Inflammatory macrophage (primary cell): ENCODE measurements at regions not wholly inside any gene's neighbourhood (a gene's known extent, or its start where the extent isn't known, plus 50 kb on each side); places are given as distances from the start of the nearest gene placed in this dataset.

Experiments used
- DNase-seq, 2 donors: peaks; one replicate each; pipeline ENCODE4 v3.0.0-alpha.2; 2020 to 2022

DNA sequence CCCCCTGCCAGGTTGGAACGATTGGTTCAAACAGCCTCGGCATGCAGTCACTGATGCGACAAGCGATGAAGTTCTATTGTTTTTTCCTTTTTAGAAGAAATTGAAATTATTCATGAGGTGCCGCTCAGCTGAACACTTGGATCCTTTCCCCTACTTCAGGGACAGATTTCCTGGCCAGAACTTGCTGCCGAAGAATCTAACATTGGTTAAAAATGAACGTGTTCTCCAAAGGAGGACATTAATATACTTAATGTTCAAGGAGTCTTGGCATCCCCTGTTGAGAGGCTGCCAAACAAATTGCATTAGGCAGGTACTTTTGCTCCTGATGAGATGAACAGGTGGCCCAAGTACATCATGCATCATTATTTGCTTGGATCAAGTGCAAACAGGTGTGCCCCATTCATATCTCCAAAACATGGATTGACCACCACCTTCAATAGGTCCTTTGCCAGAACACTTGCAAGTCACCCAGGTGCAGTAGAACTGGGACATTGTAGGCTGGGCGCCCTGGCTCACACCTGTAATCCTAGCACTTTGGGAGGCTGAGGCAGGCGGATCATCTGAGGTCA is 437.2 kb downstream of the HAPSTR1 start:
- DNase-seq: no peak

DNA sequence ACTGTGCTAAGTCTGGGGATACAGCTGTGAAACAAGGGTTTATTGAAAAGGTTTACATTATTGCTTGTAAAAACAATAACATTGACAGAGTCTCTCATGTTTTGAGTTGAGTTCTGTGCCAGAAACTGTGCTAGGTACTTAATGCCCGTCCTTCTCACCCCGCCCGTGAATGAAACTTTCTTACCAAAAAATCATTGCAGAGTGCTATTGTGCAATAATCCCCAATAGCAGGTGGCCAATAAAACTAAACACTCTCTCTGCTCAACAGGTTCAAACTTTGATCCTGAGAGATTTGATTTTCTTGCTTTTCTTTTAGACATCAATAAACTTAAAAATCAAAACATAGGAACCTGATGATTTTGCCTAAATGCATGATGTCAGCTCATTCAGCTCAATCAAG is 441.6 kb downstream of the HAPSTR1 start:
- DNase-seq: no peak

DNA sequence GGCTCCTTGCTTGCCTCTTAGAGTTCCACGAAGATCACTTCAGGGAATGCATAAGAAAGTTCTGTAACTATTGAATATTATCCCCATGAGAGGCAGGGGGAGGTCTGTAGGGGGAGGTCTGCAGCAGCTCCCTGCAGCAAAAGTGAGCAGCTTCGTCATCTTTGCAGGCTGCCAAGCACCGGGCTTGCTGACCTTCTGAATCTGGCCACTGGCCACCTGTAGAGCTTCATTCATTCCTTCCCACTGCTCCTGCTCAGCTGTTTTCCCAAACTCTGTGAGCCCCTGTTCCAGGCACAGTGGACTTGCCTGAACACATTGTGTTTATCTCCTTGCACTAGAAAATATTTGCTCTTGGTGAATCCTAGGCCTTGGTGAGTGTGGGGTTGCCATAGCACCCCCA is 443.3 kb downstream of the HAPSTR1 start:
- no peak for DNase-seq

DNA sequence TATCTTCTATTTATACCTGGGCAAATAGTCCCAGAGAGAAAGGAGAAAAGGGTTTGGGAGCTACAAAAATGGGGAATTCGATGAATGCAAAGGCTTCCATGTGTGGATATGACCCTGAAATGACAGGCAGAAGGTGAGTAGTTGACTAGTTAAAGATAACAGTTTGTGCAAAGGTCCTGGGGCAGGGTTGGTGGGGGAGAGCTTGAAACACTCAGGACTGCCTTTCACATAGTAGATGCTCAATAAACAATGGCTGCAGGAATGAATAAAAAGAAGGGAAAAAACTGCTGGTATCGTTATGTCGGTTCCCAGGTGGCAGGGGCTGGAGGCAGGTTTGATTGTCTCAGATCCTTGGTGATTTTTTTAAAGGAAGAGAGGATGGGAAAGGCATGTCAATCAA is 445.5 kb downstream of the HAPSTR1 start:
- no peak for DNase-seq

DNA sequence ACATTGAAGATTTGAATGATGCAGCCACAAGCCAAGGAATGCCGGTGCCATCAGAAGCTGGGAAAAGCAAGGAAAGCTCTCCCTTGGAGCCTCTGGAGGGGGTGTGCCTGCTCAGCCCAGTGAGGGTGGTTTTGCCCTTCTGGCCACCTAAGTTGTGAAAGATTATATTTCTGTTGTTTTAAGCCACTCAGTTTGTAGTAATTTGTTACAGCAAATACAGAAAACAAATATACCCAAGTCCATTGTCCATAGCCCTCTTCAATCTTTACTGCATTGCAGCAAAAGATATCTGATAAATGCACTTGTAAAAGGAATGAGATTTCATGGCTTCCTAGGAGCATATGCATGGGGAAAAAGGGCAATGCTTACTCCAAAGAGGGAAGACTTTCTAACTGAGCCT is 447.9 kb downstream of the HAPSTR1 start:
- no peak for DNase-seq

DNA sequence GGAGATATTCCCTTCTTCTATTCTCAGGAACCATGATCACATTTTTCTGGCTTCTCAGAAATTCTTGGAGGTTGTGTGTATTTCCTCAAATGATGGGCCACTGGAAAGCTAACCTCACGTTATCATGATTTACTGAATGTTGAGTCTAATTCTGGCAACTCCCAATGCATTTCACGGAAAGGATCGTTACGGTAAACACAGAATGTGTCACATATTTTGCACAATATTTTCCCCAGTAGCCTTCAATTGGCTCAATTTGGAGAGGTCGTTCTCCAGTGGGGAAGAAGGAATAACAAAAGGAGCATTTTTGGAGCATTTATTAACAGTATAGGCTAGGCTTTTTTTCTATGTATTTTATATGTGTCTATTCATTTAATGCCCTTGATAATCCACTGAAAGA is 450.3 kb downstream of the HAPSTR1 start:
- DNase-seq: no peak

DNA sequence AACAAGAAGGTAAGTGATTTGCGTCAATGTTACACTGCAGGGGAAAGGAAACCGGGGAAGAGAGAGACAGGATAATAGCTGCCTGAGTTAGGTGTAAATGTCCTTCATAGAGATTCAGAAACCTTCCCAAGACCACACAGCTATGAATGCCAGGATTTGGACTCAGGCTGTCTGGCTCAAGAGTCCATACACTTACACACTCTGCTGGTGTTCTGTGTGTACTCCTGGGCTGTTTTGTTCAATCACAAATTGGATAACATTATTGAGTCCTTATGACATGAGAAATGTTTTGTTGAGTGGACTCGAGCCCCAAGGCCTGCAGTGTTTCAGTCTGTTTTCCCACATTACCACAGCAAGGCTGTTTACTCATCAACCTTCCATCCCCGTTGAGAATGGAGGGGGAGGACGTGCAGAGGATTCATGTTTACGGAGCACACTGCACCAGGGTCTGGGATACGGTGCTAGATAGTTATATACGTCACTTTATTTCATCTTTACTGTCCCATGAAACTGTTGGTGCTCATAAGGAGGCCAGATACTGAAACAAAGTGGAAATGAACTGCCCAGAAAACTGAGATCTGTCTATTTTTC is 450.8 kb downstream of the HAPSTR1 start:
- no peak for DNase-seq

DNA sequence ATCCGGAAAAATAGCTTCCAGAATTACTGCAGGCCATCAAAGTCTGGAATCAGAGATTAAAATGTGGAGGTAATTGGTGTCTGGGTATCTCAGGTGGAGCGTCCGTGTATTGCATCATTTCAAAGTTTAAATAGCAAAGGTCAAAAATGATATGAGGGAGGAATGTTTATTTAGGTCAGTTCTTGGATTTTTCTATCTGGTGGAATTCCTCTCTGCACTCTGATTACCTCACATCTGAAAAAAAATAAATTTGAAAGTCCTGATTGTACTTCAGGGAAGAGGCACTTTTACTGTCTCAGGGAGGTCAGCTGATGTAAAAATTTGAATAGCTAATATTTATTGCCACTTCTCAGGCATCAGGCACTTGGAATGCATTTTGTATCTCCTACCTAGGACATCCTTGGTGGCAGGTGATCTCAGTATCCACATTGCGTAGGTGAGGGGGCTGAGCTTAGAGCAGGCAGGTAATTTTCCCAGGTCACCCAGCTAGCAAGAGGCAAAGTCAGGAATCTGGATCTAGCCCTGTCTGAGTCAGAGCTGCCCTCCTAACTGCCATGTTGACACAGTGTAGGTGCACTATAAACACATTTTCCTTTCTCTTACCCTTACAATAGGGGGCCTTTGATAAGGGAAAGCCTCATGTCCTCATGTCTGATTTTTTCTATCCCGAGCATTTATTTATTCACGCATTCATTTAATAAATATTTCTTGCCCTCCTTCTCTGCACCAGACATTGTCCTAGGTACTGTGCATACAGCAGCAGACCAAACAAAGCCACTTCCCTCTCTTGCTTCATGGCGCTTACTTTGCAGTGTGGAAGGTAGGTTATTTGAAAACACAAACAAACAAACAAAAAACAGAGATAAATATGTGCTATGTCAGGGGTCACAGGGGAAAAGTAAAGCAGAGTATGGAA is 454.3 kb downstream of the HAPSTR1 start:
- no peak for DNase-seq

DNA sequence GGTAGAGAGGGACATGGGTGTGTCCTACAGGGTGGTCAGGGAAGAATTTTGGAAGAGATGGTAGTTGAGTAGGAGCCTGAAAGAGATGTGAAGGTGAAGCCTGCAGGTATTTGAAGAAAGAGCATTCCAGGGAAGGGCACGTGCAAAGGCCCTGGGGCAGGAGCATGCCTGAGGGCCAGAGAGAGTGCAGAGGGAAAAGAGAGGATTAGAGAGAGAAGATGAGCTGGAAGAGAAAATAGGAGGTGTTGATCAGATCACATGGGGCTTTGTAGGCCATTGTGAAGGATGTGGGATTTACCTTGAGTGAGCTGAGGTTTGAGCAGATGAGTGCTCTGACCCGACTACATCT is 455.0 kb downstream of the HAPSTR1 start:
- no peak for DNase-seq

DNA sequence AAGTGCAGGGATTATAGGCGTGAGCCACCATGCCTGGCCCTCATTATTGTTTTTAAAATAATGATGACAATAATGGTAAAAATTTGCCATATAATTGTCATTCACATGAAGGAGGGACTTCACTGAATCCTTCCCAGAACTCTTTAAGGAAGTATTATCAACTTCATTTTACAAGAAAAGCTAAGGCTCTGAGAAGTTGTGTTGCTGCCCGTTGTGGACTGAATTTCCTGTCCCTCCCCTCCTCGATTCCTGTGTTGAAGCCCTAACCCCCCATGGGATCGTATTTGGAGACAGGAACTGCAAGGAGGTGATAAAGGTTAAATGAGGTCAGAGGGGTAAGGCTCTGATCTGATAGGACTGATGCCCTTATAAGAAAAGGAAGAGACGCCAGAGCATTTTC is 458.0 kb downstream of the HAPSTR1 start:
- no peak for DNase-seq

DNA sequence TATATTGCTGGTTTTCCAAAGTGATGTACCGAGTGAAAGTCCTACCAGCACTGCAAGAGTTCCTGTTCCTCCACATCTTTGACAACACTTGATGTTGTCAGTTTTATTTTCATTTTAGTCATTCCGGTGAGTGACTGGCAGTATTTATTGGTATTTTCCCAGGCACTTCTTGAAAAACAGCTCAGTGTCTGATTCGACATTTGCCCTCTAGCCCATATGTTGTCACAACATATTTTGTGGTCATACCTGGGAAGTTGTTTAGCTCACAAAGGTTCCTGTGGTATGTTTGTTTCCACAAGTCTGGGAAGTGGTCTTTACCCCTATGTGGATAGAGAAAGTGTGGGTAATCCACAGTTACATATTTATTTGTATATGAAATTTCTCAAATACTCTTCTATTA is 463.6 kb downstream of the HAPSTR1 start:
- DNase-seq: no peak

DNA sequence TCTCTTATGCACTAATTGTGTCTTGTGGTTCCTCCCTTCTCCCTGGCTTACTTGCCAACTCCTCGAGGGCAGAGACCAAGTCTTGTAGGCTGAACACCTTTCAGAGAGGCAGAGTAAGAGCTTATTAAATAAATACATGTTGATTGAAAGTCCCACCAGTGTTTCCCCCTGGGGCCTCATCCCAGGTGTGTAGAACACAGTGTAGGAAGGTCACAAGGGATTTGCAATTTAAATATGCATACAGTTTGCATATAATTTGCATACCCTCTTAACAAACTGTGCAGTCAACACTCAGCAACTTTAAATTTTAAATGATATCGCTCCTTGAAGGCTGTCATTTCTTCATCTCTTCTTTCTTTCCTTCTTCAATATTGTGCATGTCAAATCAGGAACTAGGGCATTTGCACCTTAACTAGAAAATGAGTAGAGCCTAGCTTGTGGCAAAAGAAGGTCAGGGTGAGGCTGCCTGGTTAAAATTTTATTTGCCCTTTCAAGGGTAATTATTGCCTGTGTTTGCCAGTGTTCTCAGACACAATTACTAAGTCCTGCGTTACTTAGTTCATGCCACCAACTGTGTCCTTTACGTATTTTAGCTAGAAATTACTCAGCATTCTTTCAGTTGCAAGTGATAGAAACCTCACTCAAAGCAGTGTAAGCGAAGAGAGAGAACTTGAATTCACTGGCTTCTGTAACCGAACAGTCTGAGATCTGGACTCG is 465.7 kb downstream of the HAPSTR1 start:
- no peak for DNase-seq

DNA sequence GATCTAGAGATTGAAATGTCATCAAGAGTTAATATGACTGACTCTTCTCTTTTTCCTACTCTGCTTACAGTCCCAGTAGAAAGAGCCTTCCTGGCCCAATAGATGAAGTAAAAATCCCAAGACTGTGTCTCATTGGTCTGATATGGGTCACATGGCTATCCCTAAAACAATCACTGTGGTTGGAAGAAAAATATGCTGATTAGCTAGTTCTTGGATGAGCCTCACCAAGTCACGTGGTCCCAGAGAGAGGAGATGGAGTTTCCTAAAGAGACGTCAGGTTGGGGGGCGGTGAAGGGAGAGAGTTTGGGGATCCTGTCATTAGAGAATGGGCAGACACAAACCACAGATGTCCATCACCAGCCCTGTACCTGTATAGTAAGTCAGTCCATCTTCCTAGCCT is 466.3 kb downstream of the HAPSTR1 start:
- no peak for DNase-seq

DNA sequence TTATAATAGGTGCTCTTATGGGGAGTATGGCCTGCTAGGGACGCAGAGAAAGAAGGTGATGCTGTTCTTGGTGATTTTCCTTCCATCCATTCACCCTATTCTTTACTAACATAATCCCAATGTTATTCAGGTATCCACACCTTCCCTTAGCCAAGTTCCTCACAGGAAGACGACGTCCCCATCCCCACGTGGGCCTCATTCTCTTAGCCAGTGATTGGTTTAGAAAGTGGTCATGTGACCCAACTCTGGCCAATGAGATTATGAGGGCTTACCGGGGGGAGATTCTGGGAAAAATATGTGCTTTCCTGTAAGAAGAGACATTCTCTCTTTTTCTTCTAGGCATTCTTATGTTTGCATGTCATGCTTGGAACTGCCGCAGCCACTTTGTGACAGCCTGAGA is 474.7 kb downstream of the HAPSTR1 start:
- DNase-seq: no peak

DNA sequence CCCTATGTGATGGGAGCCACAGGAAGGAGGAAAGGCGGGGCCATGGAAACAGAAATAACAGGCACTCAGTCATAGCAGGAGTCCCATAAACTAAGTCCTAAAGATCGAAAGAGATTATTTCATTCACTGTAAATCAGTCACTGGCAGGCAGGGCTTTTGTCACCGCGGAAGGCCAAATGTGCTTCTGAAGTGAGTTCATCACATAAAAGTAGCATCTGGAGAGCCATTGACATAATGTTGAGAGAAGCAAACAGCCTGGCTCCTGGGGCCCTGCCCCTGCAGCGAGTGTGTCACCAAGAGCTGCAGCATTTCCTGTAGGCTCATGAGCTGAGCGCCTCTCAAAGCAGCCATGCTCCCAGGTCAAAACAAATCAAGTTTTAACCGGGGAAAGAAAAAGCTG is 476.2 kb downstream of the HAPSTR1 start:
- DNase-seq: no peak

DNA sequence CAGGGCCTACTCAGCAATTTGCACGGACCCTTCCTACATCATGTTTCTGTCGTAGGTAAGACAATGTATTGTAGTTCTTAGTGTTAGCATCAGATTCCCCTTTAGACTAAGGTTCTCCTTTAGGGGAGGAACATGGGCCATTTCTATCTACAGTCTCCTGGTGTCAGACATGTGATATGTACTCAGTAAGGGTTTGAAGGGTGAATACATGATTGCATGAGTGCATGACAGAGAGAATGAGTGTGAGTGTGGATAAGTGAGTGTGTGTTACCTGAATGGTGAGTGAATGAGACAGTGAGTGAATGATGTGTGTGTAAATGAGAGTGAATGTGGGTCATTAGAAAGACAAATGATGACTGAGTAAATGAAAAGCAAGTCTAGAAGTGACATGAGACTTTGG is 476.8 kb downstream of the HAPSTR1 start:
- DNase-seq: no peak

DNA sequence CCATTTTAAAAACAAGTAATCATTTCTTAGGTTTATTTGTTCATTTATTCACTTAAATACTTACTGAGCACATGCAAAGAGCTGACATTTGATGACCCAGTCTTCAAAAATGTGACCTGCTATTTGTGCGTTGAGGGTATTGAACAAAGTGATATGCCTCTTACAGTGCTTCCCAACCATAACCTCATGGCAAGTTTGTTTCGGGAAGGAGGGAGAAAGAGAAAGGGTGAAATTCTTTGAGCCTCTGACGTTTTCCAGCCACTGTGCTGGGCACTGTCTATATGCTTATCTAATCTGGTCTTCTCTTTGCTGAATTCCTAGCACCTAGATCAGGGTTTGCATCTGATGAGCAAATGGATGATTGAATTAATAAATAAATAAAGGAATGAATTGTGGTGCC is 479.1 kb downstream of the HAPSTR1 start:
- DNase-seq: no peak

DNA sequence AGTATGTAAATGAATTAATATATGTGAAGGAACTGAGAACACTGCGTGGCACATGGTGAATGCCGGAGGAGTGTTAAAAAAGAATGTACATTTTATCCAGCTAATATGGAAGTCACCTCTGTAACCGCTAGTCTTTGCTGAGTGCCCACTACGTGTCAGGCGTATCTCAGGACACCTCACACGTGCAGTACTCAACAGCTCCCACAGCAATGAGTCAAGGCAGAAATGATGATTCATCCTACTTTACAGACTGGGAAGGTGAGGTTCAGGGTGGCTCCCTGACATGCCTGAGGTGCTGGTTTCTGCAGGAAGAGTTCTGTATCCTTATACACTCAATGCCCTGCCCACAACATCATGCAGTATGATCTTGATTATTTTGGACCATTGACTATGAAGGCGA is 487.0 kb downstream of the HAPSTR1 start:
- no peak for DNase-seq

DNA sequence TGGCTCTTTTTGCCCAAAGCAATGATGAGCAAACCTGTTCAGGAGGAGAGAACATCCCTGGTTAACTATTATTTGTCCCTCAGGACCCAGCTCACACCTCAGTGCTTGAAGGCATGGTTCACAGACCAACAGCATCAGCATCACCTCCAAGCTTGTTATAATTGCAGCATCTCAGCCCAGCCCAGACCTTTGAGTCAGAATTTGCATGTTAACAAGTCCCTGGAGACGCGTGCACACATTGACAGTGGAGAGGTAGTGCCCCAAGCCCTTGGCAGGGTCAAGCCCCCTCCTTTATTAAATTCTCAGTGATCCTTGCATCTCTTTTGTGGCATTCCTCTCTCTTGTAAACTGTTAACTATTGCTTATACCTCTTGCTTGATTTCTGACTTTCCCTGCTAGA is 488.6 kb downstream of the HAPSTR1 start:
- DNase-seq: no peak

DNA sequence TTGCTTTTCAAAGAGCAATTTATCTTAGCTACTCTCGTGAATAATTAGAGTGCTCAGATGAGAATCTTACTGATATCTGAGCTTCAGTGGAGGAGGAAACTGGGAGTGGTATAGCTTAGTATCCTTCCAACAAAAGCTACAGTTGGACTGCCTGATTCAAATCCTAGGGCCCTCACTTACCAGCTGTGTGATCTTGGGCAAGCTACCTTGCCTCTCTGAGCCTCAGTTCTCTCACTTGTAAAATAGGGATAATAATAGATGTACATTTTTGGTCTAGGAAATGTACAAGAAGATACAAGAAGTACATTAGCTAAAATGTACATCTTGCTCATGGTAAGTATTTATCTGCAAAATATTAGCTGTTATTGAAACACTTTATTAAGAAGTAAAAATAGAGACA is 502.0 kb downstream of the HAPSTR1 start:
- no peak for DNase-seq

DNA sequence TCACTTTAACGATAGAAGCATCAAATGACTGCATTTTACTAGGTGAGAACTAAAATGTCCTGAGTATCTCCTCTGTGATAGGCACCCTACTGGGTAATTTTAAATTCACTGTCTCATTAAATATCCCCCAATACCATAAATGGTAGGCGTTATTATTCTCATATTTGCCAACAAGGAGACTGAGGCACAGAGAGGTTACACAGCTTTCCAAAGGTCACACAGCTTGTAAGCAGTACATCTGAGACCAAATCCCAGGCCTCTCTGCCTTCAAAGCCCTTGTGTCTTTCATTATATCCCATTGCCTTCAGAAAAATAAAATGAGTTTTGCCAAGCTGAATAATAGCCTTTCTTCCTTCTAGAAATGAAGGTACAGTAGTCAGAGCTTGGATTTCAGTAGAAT is 502.6 kb downstream of the HAPSTR1 start:
- DNase-seq: no peak

DNA sequence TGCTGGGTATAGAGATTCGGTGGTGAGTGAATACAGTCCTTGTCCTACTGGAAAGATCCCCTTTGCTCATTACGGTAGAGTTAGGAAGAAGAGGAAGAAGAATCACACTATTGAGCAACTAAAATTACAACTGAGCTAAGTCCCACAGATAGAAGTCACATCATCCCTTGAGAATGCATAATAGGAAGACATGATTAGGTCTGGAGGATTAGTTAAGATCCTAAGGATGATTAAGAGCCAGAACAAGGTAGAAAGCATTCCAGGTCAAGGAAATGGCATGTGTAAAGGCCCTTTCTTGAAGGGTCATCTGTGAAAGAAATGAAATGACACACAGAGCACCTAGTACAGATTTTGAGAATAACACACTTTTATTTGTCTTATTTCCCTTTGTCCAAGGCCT is 503.5 kb downstream of the HAPSTR1 start:
- no peak for DNase-seq

DNA sequence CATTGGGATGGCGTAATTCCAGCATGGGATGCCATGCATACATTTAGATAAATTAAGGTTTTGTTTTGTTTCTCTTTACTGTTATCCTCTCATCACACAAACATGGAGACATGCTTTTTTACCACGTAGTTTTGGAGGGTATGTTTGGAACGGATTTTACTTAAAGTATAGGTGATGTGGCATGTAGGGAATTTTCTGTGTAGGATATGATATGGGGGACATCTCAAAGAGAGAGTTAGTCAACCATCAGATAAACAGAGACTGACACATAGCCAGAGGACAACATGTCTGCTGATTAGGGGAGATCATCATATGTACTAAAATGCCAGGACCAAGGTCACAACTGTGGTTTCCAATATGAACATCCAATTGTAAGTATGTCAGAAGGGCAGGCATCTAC is 503.9 kb downstream of the HAPSTR1 start:
- DNase-seq: no peak

DNA sequence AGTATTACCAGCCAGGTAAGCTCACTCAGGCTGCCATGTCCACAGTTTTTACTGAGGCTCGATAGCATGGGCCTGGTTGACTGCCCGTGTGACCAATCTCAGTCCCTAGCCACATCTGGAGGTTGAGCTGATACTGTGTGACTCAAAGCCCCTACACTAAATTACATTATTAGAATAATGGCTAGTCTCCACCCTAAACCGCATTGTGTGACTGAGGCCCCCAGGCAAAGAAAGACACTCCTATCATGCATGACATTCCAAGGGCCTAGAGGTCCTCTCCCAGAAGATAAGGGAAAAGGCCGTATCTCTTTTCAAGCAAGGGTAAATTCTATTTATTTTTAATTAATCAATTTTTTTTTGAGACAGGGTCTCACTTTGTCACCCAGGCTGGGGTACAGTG is 505.3 kb downstream of the HAPSTR1 start:
- DNase-seq: no peak
